GM23338 (cell line): ENCODE measurements at regions not wholly inside any gene's neighbourhood (a gene's known extent, or its start where the extent isn't known, plus 50 kb on each side); places are given as distances from the start of the nearest gene placed in this dataset.

ENCODE experiments used
- ATAC-seq: fragments of 200-7000 bp; cut with Tn5 transposase; 3 replicates; pipeline ENCODE4 v1.9.1; 2020
- DNase-seq: peaks from one replicate; pipeline ENCODE4 v3.0.0-alpha.2; 2015; ENCODE audit warnings: low spot score
- H2AFZ ChIP-seq: fragments of 200-600 bp; sonication (generic); 2 replicates; pipeline ENCODE4 v1.8.0; 2016; ENCODE audit warnings: antibody characterized with exemption, mild to moderate bottlenecking, moderate library complexity
- H3F3A ChIP-seq: fragments of 200-600 bp; sonication (generic); replicated peaks from 2 replicates; pipeline ENCODE4 v1.8.0; 2017; ENCODE audit warnings: antibody characterized with exemption, mixed run types, low read depth
- H3K27ac ChIP-seq: fragments of 200-600 bp; sonication (generic); 2 replicates; pipeline ENCODE4 v1.6.1; 2016; ENCODE audit warnings: low read depth
- H3K27me3 ChIP-seq: fragments of 200-600 bp; sonication (generic); 2 replicates; pipeline ENCODE4 v1.8.0; 2016; ENCODE audit warnings: mild to moderate bottlenecking, mixed run types, moderate library complexity; ENCODE audit not compliant: insufficient read depth
- H3K36me3 ChIP-seq: fragments of 200-600 bp; sonication (generic); 2 replicates; pipeline ENCODE4 v1.8.0; 2016; ENCODE audit warnings: mild to moderate bottlenecking; ENCODE audit not compliant: insufficient read depth
- H3K4me1 ChIP-seq: fragments of 200-600 bp; sonication (generic); 2 replicates; pipeline ENCODE4 v1.8.0; 2016; ENCODE audit warnings: mild to moderate bottlenecking, moderate library complexity; ENCODE audit not compliant: insufficient read depth
- H3K4me2 ChIP-seq: fragments of 200-600 bp; sonication (generic); 2 replicates; pipeline ENCODE4 v1.7.1; 2017; ENCODE audit warnings: mixed run types
- H3K4me3 ChIP-seq: fragments of 200-600 bp; sonication (generic); 2 replicates; pipeline ENCODE4 v1.6.1; 2016; ENCODE audit warnings: mixed run types
- H3K79me2 ChIP-seq: fragments of 200-600 bp; sonication (generic); replicated peaks from 2 replicates; pipeline ENCODE4 v1.8.0; 2017; ENCODE audit warnings: mild to moderate bottlenecking; ENCODE audit not compliant: insufficient read depth
- H3K9me2 ChIP-seq: fragments of 200-600 bp; sonication (generic); 2 replicates; pipeline ENCODE4 v1.8.0; 2017; ENCODE audit not compliant: insufficient read depth
- H4K20me1 ChIP-seq: fragments of 200-600 bp; sonication (generic); replicated peaks from 2 replicates; pipeline ENCODE4 v1.8.0; 2017; ENCODE audit warnings: mild to moderate bottlenecking; ENCODE audit not compliant: insufficient read depth
- H3K27ac Mint-ChIP-seq: 2 replicates; pipeline ENCODE4 v1.8.0; 2020; ENCODE audit warnings: inconsistent platforms, mild to moderate bottlenecking, moderate library complexity, mixed read lengths
- H3K27me3 Mint-ChIP-seq: 3 replicates; pipeline ENCODE4 v1.8.0; 2022; ENCODE audit warnings: low read depth, mild to moderate bottlenecking, moderate library complexity, mixed read lengths, inconsistent platforms; ENCODE audit not compliant: insufficient read depth, poor library complexity
- H3K36me3 Mint-ChIP-seq: 3 replicates; pipeline ENCODE4 v1.8.0; 2021; ENCODE audit warnings: low read depth, mild to moderate bottlenecking, inconsistent platforms, moderate library complexity, mixed read lengths
- H3K4me1 Mint-ChIP-seq: 3 replicates; pipeline ENCODE4 v1.8.0; 2020; ENCODE audit warnings: mild to moderate bottlenecking, inconsistent platforms, mixed read lengths
- H3K4me3 Mint-ChIP-seq: 3 replicates; pipeline ENCODE4 v1.8.0; 2021; ENCODE audit warnings: moderate library complexity, mild to moderate bottlenecking, inconsistent platforms, mixed read lengths
- H3K9me3 Mint-ChIP-seq: 3 replicates; pipeline ENCODE4 v1.8.0; 2020; ENCODE audit warnings: moderate library complexity, mild to moderate bottlenecking, inconsistent platforms, mixed read lengths
- CREB1 ChIP-seq: fragments of 250-450 bp; sonication (Bioruptor Pico); IDR thresholded peaks from 2 replicates; pipeline ENCODE4 v1.5.0; 2020; ENCODE audit warnings: low read depth, mild to moderate bottlenecking, moderate library complexity
- ETS1 ChIP-seq: IDR thresholded peaks from 2 replicates; pipeline ENCODE4 v1.6.1; 2016; ENCODE audit warnings: antibody characterized with exemption
- EZH2 ChIP-seq: fragments of 200-600 bp; sonication (generic); IDR thresholded peaks from one replicate; pipeline ENCODE4 v1.8.0; 2017; ENCODE audit warnings: antibody characterized with exemption, mild to moderate bottlenecking, low read depth; ENCODE audit not compliant: unreplicated experiment
- EZH2phosphoT487 ChIP-seq: fragments of 200-600 bp; sonication (generic); IDR thresholded peaks from one replicate; pipeline ENCODE4 v1.8.1; 2018; ENCODE audit warnings: antibody characterized with exemption; ENCODE audit not compliant: unreplicated experiment
- JUNB ChIP-seq: IDR thresholded peaks from one replicate; pipeline ENCODE4 v1.6.1; 2016; ENCODE audit warnings: antibody characterized with exemption; ENCODE audit not compliant: unreplicated experiment
- NANOG ChIP-seq: IDR thresholded peaks from 2 replicates; pipeline ENCODE4 v1.6.1; 2016; ENCODE audit warnings: antibody characterized with exemption, borderline replicate concordance
- REST ChIP-seq: IDR thresholded peaks from one replicate; pipeline ENCODE4 v1.6.1; 2018; ENCODE audit warnings: antibody characterized with exemption; ENCODE audit not compliant: unreplicated experiment
- ZNF114 ChIP-seq: fragments of 250-450 bp; sonication (Bioruptor Pico); IDR thresholded peaks from 2 replicates; pipeline ENCODE4 v1.5.0; 2020; ENCODE audit warnings: mild to moderate bottlenecking, moderate library complexity
- ZNF331 ChIP-seq: fragments of 250-450 bp; sonication (Bioruptor Pico); IDR thresholded peaks from 2 replicates; pipeline ENCODE4 v1.5.0; 2020; ENCODE audit warnings: low read depth, mild to moderate bottlenecking, moderate library complexity
- ZNF462 ChIP-seq: fragments of 250-450 bp; sonication (Bioruptor Pico); IDR thresholded peaks from 2 replicates; pipeline ENCODE4 v1.5.0; 2020; ENCODE audit warnings: mild to moderate bottlenecking, moderate library complexity

GRCh38 chr18:55897091-55897689 is 309.2 kb upstream of the TCF4 start (continued):
- TF ChIP-seq REST (no peak), NANOG (no peak), ZNF331 (no peak)

GRCh38 chr18:55893948-55894347 is 306.0 kb upstream of the TCF4 start:
- peaks cover 5% of the 10 kb centered on the region; the same call in 1 of the 3 replicates for H3K36me3 Mint-ChIP-seq
- no peak overlapping the region for H3K27ac ChIP-seq
- H2AFZ ChIP-seq, result no peak overlapping the region
- no peaks in the 10 kb centered on the region for H3K36me3 ChIP-seq
- ATAC-seq (no peak), DNase-seq (no peak)
- peaks cover 29% of the 10 kb centered on the region for H3K4me1 Mint-ChIP-seq
- H3K4me1 ChIP-seq, result peaks cover 23% of the 10 kb centered on the region
- no peaks in the 10 kb centered on the region for H4K20me1 ChIP-seq
- H3K4me3 Mint-ChIP-seq, result peak overlapping the region; percentile 66; the same call in 2 of the 3 replicates
- peaks cover 4% of the 10 kb centered on the region; the same call in 1 of the 2 replicates for H3K79me2 ChIP-seq
- no peaks in the 10 kb centered on the region; the same call in 1 of the 2 replicates for H3K9me2 ChIP-seq
- no peak overlapping the region for H3K27ac Mint-ChIP-seq
- no peaks in the 10 kb centered on the region for H3K27me3 ChIP-seq
- H3K9me3 Mint-ChIP-seq, result peaks cover 4% of the 10 kb centered on the region; the same call in 2 of the 3 replicates
- peak overlapping the region; percentile 53 for H3K4me3 ChIP-seq
- peaks cover 3% of the 10 kb centered on the region for H3K27me3 Mint-ChIP-seq
- peak overlapping the region; percentile 76 for H3K4me2 ChIP-seq
- H3F3A ChIP-seq, result no peaks in the 10 kb centered on the region
- TF ChIP-seq JUNB (no peak), REST (no peak), EZH2phosphoT487 (no peak), ZNF331 (no peak), CREB1 (CRISPR knock-in tag) (no peak), EZH2 (no peak), ZNF114 (CRISPR knock-in tag) (no peak), ZNF462 (CRISPR knock-in tag) (no peak), ETS1 (no peak)
